GM19372 (cell line): ENCODE measurements at regions not wholly inside any gene's neighbourhood (a gene's known extent, or its start where the extent isn't known, plus 50 kb on each side); places are given as distances from the start of the nearest gene placed in this dataset.

ENCODE experiments used
- ATAC-seq: cut with Tn5 transposase; IDR thresholded peaks from one replicate; pipeline ENCODE4 v1.9.1; 2021; ENCODE audit warnings: mild to moderate bottlenecking, low read depth, moderate library complexity; ENCODE audit not compliant: unreplicated experiment

GRCh38 chr2:22261165-22261564 is 1123.8 kb upstream of the KLHL29 start:
- ATAC-seq, result no peak

- ATAC-seq, result no peak
Observed at GRCh38 chr2:22270341-22270740, 1114.6 kb upstream of the KLHL29 start.

- no peak for ATAC-seq
Observed at GRCh38 chr2:22273853-22274252, 1111.1 kb upstream of the KLHL29 start.

- ATAC-seq, result no peak
Observed at GRCh38 chr2:22274661-22275060, 1110.3 kb upstream of the KLHL29 start.

- ATAC-seq, result no peak
Observed at GRCh38 chr2:22276696-22277095, 1108.3 kb upstream of the KLHL29 start.

- no peak for ATAC-seq
Observed at GRCh38 chr2:22279541-22279940, 1105.4 kb upstream of the KLHL29 start.

GRCh38 chr2:22281033-22281432 is 1103.9 kb upstream of the KLHL29 start:
- ATAC-seq, result no peak

- no peak for ATAC-seq
Observed at GRCh38 chr2:22282220-22282619, 1102.8 kb upstream of the KLHL29 start.

- no peak for ATAC-seq
Observed at GRCh38 chr2:22282916-22283315, 1102.1 kb upstream of the KLHL29 start.

GRCh38 chr2:22283436-22283835 is 1101.5 kb upstream of the KLHL29 start:
- ATAC-seq, result no peak

- ATAC-seq, result no peak
Observed at GRCh38 chr2:22290302-22290701, 1094.7 kb upstream of the KLHL29 start.

- no peak for ATAC-seq
Observed at GRCh38 chr2:22290909-22291473, 1094.0 kb upstream of the KLHL29 start.

- ATAC-seq, result no peak
Observed at GRCh38 chr2:22301228-22301627, 1083.8 kb upstream of the KLHL29 start.

- no peak for ATAC-seq
Observed at GRCh38 chr2:22326250-22326649, 1058.7 kb upstream of the KLHL29 start.

- ATAC-seq, result no peak
Observed at GRCh38 chr2:22329211-22330154, 1055.5 kb upstream of the KLHL29 start.

- no peak for ATAC-seq
Observed at GRCh38 chr2:22336414-22336813, 1048.6 kb upstream of the KLHL29 start.

- no peak for ATAC-seq
Observed at GRCh38 chr2:22340716-22341115, 1044.3 kb upstream of the KLHL29 start.

GRCh38 chr2:22347306-22347705 is 1037.7 kb upstream of the KLHL29 start:
- ATAC-seq, result no peak

GRCh38 chr2:22350621-22351020 is 1034.4 kb upstream of the KLHL29 start:
- no peak for ATAC-seq

- ATAC-seq, result no peak
Observed at GRCh38 chr2:22355816-22356433, 1029.1 kb upstream of the KLHL29 start.

GRCh38 chr2:22359071-22359672 is 1025.8 kb upstream of the KLHL29 start:
- no peak for ATAC-seq
